ENCODE measurements at regions not wholly inside any gene's neighbourhood (a gene's known extent, or its start where the extent isn't known, plus 50 kb on each side); places are given as distances from the start of the nearest gene placed in this dataset.

- Histone ChIP-seq H3K9me3 (ENCODE audit: low read length) (no peaks in the 10 kb centered on the region), H3K9me2 (ENCODE audit: insufficient read depth, low read length) (no peaks in the 10 kb centered on the region), H3K4me3 (ENCODE audit: low read length) (no peak overlapping the region), H3K27me3 (ENCODE audit: insufficient read depth, low read depth, low read length) (no peaks in the 10 kb centered on the region), H3K27ac (ENCODE audit: low read length) (no peak overlapping the region), H3K4me2 (ENCODE audit: low read length) (no peak overlapping the region), H3K9ac (ENCODE audit: low read length) (no peak overlapping the region), H3F3A (ENCODE audit: insufficient read depth, low read length, poor library complexity, severe bottlenecking) (no peaks in the 10 kb centered on the region), H4K20me1 (ENCODE audit: insufficient read depth) (no peaks in the 10 kb centered on the region), H3K79me2 (replicated peaks; ENCODE audit: insufficient read depth, low read length) (no peaks in the 10 kb centered on the region), H3K36me3 (ENCODE audit: insufficient read depth, low read length) (no peaks in the 10 kb centered on the region), H2AFZ (ENCODE audit: low read depth, low read length) (no peak overlapping the region)
- no peak for TF ChIP-seq EP300 (conservative IDR thresholded peaks at IDR 0.05; ENCODE audit: poor library complexity, severe bottlenecking)
- TF ChIP-seq MXI1 (conservative IDR thresholded peaks at IDR 0.05; ENCODE audit: poor library complexity, severe bottlenecking) = no peak
- TF ChIP-seq SMC3 (conservative IDR thresholded peaks at IDR 0.05; ENCODE audit: poor library complexity) = no peak
- TF ChIP-seq REST (IDR thresholded peaks at IDR 0.05; ENCODE audit: borderline replicate concordance) = no peak
- no peak for TF ChIP-seq CTCF (IDR thresholded peaks at IDR 0.05; ENCODE audit: poor library complexity, severe bottlenecking)
- no peak for TF ChIP-seq RAD21 (conservative IDR thresholded peaks at IDR 0.05)
- no peak for TF ChIP-seq POLR2AphosphoS5 (IDR thresholded peaks at IDR 0.05)
- no peak for TF ChIP-seq TAF1 (IDR thresholded peaks at IDR 0.05; ENCODE audit: low read depth)
- no peak for TF ChIP-seq EZH2 (IDR thresholded peaks at IDR 0.05; ENCODE audit: borderline replicate concordance, insufficient read depth, low read length, poor library complexity, severe bottlenecking)
These were observed 251.7 kb downstream of the FZD1 start for GRCh38 chr7:91515961-91516360.

GRCh38 chr7:91517201-91517785 lies 253.1 kb downstream of the FZD1 start:
- H3K27ac ChIP-seq (ENCODE audit: low read length) = no peak overlapping the region
- H2AFZ ChIP-seq (ENCODE audit: low read depth, low read length) = no peak overlapping the region
- H3K9ac ChIP-seq (ENCODE audit: low read length) = no peak overlapping the region
- no peaks in the 10 kb centered on the region for H3K27me3 ChIP-seq (ENCODE audit: insufficient read depth, low read depth, low read length)
- H3K36me3 ChIP-seq (ENCODE audit: insufficient read depth, low read length) = no peaks in the 10 kb centered on the region
- no peaks in the 10 kb centered on the region for H3K79me2 ChIP-seq (replicated peaks; ENCODE audit: insufficient read depth, low read length)
- H3K4me3 ChIP-seq (ENCODE audit: low read length) = no peak overlapping the region
- no peaks in the 10 kb centered on the region for H4K20me1 ChIP-seq (ENCODE audit: insufficient read depth)
- no peaks in the 10 kb centered on the region for H3K9me3 ChIP-seq (ENCODE audit: low read length)
- no peak overlapping the region for H3K4me2 ChIP-seq (ENCODE audit: low read length)
- no peaks in the 10 kb centered on the region for H3K9me2 ChIP-seq (ENCODE audit: insufficient read depth, low read length)
- H3F3A ChIP-seq (ENCODE audit: insufficient read depth, low read length, poor library complexity, severe bottlenecking) = no peaks in the 10 kb centered on the region
- no peak for TF ChIP-seq EP300 (conservative IDR thresholded peaks at IDR 0.05; ENCODE audit: poor library complexity, severe bottlenecking)
- TF ChIP-seq TAF1 (IDR thresholded peaks at IDR 0.05; ENCODE audit: low read depth) = no peak
- no peak for TF ChIP-seq REST (IDR thresholded peaks at IDR 0.05; ENCODE audit: borderline replicate concordance)
- no peak for TF ChIP-seq MXI1 (conservative IDR thresholded peaks at IDR 0.05; ENCODE audit: poor library complexity, severe bottlenecking)
- no peak for TF ChIP-seq SMC3 (conservative IDR thresholded peaks at IDR 0.05; ENCODE audit: poor library complexity)

Data from neural cell (in vitro differentiated cells).